CD14-positive monocyte (primary cell): ENCODE measurements at regions not wholly inside any gene's neighbourhood (a gene's known extent, or its start where the extent isn't known, plus 50 kb on each side); places are given as distances from the start of the nearest gene placed in this dataset.

Source experiments
- DNase-seq, 3 donors: peaks; one replicate each; pipeline ENCODE4 v3.0.0-alpha.2; 2011 to 2022
- H2AFZ ChIP-seq: 2 replicates; pipeline ENCODE4 v1.6.0; 2012; ENCODE audit warnings: mild to moderate bottlenecking, low read depth, low read length, inconsistent platforms; ENCODE audit not compliant: insufficient read depth, poor library complexity, severe bottlenecking
- H3K27ac ChIP-seq, 2 donors: 1 replicate in 1 of 2; 2 replicates in 1 of 2; pipeline ENCODE4 v1.5.1; 2012 to 2013; ENCODE audit warnings: low read length in 2 of 2, control low read depth in 1 of 2, inconsistent platforms in 1 of 2, low read depth in 1 of 2, mild to moderate bottlenecking in 1 of 2
- H3K27me3 ChIP-seq, 2 donors: one replicate each; pipeline versions ENCODE4 v1.6.0 to v1.6.1; 2011 to 2013; ENCODE audit warnings: low read length in 2 of 2; ENCODE audit not compliant: control insufficient read depth in 2 of 2, insufficient read depth in 2 of 2
- H3K36me3 ChIP-seq, 2 donors: replicated peaks in 1 of 2; 1 replicate in 1 of 2; 2 replicates in 1 of 2; pipeline versions ENCODE4 v1.5.1 to v1.6.1; 2012 to 2013; ENCODE audit warnings: low read length in 2 of 2, control low read depth in 1 of 2, inconsistent platforms in 1 of 2, mild to moderate bottlenecking in 1 of 2; ENCODE audit not compliant: insufficient read depth in 2 of 2, control insufficient read depth in 1 of 2
- H3K4me1 ChIP-seq, 2 donors: 1 replicate in 1 of 2; 2 replicates in 1 of 2; pipeline versions ENCODE4 v1.5.1 to v1.6.1; 2012 to 2013; ENCODE audit warnings: low read length in 2 of 2, control low read depth in 1 of 2, inconsistent platforms in 1 of 2, mild to moderate bottlenecking in 1 of 2, moderate library complexity in 1 of 2; ENCODE audit not compliant: insufficient read depth in 2 of 2, control insufficient read depth in 1 of 2
- H3K4me2 ChIP-seq: replicated peaks from 2 replicates; pipeline ENCODE3; 2012; ENCODE audit warnings: low read length, moderate library complexity, mild to moderate bottlenecking; ENCODE audit not compliant: poor library complexity, severe bottlenecking; ENCODE audit errors: extremely low read depth
- H3K4me3 ChIP-seq, 3 experiments: fragments of 200-600 bp in 1 of 3; sonication (generic) in 1 of 3; replicated peaks in 1 of 3; 1 replicate in 2 of 3; 2 replicates in 1 of 3; pipeline ENCODE4 v1.5.1; 2011 to 2013; ENCODE audit warnings: low read length in 3 of 3, mild to moderate bottlenecking in 3 of 3, control low read depth in 2 of 3, low read depth in 2 of 3, inconsistent platforms in 1 of 3, moderate library complexity in 1 of 3
- H3K79me2 ChIP-seq: 2 replicates; pipeline ENCODE4 v1.6.0; 2012; ENCODE audit warnings: mild to moderate bottlenecking, control low read depth, inconsistent platforms, low read length, moderate library complexity; ENCODE audit not compliant: insufficient read depth
- H3K9ac ChIP-seq: 2 replicates; pipeline ENCODE4 v1.6.0; 2017; ENCODE audit warnings: low read length, mild to moderate bottlenecking; ENCODE audit not compliant: insufficient read depth, poor library complexity, severe bottlenecking
- H3K9me3 ChIP-seq, 2 donors: replicated peaks in 1 of 2; 1 replicate in 1 of 2; 2 replicates in 1 of 2; pipeline versions ENCODE4 v1.5.1 to v1.6.1; 2012 to 2013; ENCODE audit warnings: low read length in 2 of 2, control low read depth in 1 of 2; ENCODE audit not compliant: control insufficient read depth in 1 of 2, insufficient read depth in 1 of 2
- H4K20me1 ChIP-seq: 2 replicates; pipeline ENCODE4 v1.6.0; 2012; ENCODE audit warnings: mild to moderate bottlenecking, low read length, control low read depth, moderate library complexity; ENCODE audit not compliant: insufficient read depth
- H3K27ac Mint-ChIP-seq, 7 donors: one replicate each; pipeline ENCODE4 v1.8.0; 2020; ENCODE audit warnings: mild to moderate bottlenecking in 7 of 7, mixed read lengths in 7 of 7, moderate library complexity in 6 of 7, inconsistent platforms in 2 of 7
- H3K27me3 Mint-ChIP-seq, 3 donors: one replicate each; pipeline ENCODE4 v1.8.0; 2021 to 2022; ENCODE audit warnings: low read depth in 3 of 3, mild to moderate bottlenecking in 3 of 3, mixed read lengths in 3 of 3, moderate library complexity in 3 of 3, inconsistent platforms in 1 of 3
- H3K36me3 Mint-ChIP-seq, 2 donors: one replicate each; pipeline ENCODE4 v1.8.0; 2020; ENCODE audit warnings: mixed read lengths in 2 of 2, inconsistent platforms in 1 of 2, mild to moderate bottlenecking in 1 of 2
- H3K4me1 Mint-ChIP-seq: one replicate; pipeline ENCODE4 v1.8.0; 2020; ENCODE audit warnings: mild to moderate bottlenecking, mixed read lengths
- H3K4me3 Mint-ChIP-seq, 2 donors: one replicate each; pipeline ENCODE4 v1.8.0; 2020; ENCODE audit warnings: mild to moderate bottlenecking in 2 of 2, mixed read lengths in 2 of 2, moderate library complexity in 1 of 2
- H3K9me3 Mint-ChIP-seq, 7 donors: one replicate each; pipeline ENCODE4 v1.8.0; 2020 to 2022; ENCODE audit warnings: mixed read lengths in 7 of 7, mild to moderate bottlenecking in 6 of 7, moderate library complexity in 6 of 7, inconsistent platforms in 2 of 7
- WGBS: methylation state at CpG from one replicate; pipeline ENCODE4 v1.1.5; 2013; ENCODE audit warnings: missing lambda C conversion rate; ENCODE audit not compliant: insufficient coverage; 5-methylcytosine and 5-hydroxymethylcytosine counted together
- intact Hi-C, 2 donors: fragments of 100-400 bp; cut with micrococcal nuclease; formaldehyde crosslinking; loops; one replicate each; pipeline versions ENCODE4 v1.15.0 to v1.15.1; 2023
- TF ChIP-seq, protein P1 (sequence below): fragments of 200-600 bp; IDR thresholded peaks from one replicate; pipeline ENCODE4 v1.8.0; 2022; ENCODE audit warnings: antibody characterized with exemption, mild to moderate bottlenecking

DNA sequence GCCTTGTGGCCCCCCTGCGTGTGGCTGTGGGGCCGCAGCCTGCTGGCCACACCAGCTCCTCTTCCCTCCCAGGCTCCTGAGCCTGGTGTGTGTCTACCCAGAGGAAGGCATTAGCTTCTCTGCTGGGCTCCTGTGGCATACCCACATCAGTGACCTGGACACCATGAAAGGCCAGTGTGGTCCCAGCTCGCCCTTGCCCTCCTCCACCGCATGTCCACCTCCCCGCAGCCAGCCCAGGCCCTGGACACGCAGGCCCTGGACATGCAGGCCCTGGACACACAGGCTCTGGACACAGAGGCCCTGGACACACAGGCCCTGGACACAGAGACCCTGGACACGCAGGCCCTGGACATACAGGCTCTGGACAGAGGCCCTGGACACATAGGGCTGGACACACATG is 153.4 kb upstream of the PPP1R26 start:
- H3K4me1 Mint-ChIP-seq: no peaks in the 10 kb centered on the region
- Histone ChIP-seq H3K4me3 (no peak overlapping the region), H3K27me3 (no peaks in the 10 kb centered on the region), H3K4me2 (no peak overlapping the region), H4K20me1 (no peaks in the 10 kb centered on the region), H3K27ac (no peak overlapping the region), H3K4me1 (no peaks in the 10 kb centered on the region), H3K9ac (no peak overlapping the region), H3K9me3 (no peaks in the 10 kb centered on the region), H3K79me2 (no peaks in the 10 kb centered on the region), H3K36me3 (no peaks in the 10 kb centered on the region), H2AFZ (no peak overlapping the region)
- DNase-seq: no peak
- peaks cover 3 to 7% (median 6%) of the 10 kb centered on the region in 3 donors for H3K27me3 Mint-ChIP-seq
- intact Hi-C loops: no loop called here
- TF ChIP-seq, protein P1, sequence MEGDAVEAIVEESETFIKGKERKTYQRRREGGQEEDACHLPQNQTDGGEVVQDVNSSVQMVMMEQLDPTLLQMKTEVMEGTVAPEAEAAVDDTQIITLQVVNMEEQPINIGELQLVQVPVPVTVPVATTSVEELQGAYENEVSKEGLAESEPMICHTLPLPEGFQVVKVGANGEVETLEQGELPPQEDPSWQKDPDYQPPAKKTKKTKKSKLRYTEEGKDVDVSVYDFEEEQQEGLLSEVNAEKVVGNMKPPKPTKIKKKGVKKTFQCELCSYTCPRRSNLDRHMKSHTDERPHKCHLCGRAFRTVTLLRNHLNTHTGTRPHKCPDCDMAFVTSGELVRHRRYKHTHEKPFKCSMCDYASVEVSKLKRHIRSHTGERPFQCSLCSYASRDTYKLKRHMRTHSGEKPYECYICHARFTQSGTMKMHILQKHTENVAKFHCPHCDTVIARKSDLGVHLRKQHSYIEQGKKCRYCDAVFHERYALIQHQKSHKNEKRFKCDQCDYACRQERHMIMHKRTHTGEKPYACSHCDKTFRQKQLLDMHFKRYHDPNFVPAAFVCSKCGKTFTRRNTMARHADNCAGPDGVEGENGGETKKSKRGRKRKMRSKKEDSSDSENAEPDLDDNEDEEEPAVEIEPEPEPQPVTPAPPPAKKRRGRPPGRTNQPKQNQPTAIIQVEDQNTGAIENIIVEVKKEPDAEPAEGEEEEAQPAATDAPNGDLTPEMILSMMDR: no peak
- H3K36me3 Mint-ChIP-seq: no peaks in the 10 kb centered on the region
- H3K9me3 Mint-ChIP-seq: peaks cover 0 to 15% (median 3%) of the 10 kb centered on the region in 7 donors
- 81% methylated on average over 7 of the region's 7 CpGs for WGBS
- no peak overlapping the region for H3K27ac Mint-ChIP-seq
- H3K4me3 Mint-ChIP-seq: no peak overlapping the region

DNA sequence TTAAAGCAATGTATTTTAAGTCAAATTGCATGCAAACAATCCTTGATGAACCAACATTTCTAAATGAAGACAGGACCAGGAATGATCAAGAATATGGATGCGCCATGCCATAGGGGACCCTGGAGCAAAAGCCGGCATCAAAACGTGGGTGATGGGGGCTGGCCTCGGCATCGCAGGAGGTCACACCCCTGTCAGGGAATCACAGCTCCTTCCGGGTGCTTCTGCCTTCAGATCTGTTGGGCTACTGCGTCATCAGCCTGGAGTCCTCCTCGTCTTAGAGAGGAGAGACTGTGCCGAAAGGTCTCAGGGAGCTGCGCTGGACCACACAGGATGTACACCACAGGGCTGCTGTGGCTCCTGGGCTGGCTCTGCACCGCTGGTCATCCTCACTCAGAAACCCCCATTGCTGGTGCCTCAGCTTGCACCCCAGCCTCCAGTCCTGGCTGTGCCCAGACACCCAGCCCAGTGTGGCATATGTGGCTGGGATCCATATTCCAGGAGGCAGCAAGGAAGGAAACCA is 152.9 kb upstream of the PPP1R26 start:
- Histone ChIP-seq H2AFZ (no peak overlapping the region), H3K79me2 (no peaks in the 10 kb centered on the region), H3K27me3 (no peaks in the 10 kb centered on the region), H3K9me3 (no peaks in the 10 kb centered on the region), H3K36me3 (no peaks in the 10 kb centered on the region), H4K20me1 (no peaks in the 10 kb centered on the region), H3K4me2 (no peak overlapping the region), H3K9ac (no peak overlapping the region), H3K4me3 (no peak overlapping the region), H3K27ac (no peak overlapping the region), H3K4me1 (no peaks in the 10 kb centered on the region)
- no peaks in the 10 kb centered on the region for H3K36me3 Mint-ChIP-seq
- H3K9me3 Mint-ChIP-seq: peaks cover 0 to 15% (median 3%) of the 10 kb centered on the region in 7 donors
- H3K27ac Mint-ChIP-seq: no peak overlapping the region
- no peak for DNase-seq
- H3K4me3 Mint-ChIP-seq: no peak overlapping the region
- intact Hi-C loops: no loop called here
- TF ChIP-seq, protein P1: no peak
- no peaks in the 10 kb centered on the region for H3K4me1 Mint-ChIP-seq
- H3K27me3 Mint-ChIP-seq: peaks cover 3 to 11% (median 3%) of the 10 kb centered on the region in 3 donors
- WGBS: 96% methylated on average over 11 of the region's 11 CpGs
